H1 (cell line): ENCODE measurements at regions not wholly inside any gene's neighbourhood (a gene's known extent, or its start where the extent isn't known, plus 50 kb on each side); places are given as distances from the start of the nearest gene placed in this dataset.

Experiments used
- CTCF ChIA-PET: fragments of 300-600 bp; sonication (Branson Sonifier 250); formaldehyde crosslinking; loops from one replicate; lab custom pipeline; 2021; ENCODE audit not compliant: partially characterized antibody; lab: Charles Lee
- POLR2A ChIA-PET: fragments of 300-600 bp; sonication (Branson Sonifier 250); formaldehyde crosslinking; loops from one replicate; lab custom pipeline; 2021; ENCODE audit warnings: inconsistent platforms; ENCODE audit not compliant: partially characterized antibody; lab: Charles Lee
- DNase-seq, 2 experiments: peaks; one replicate each; pipeline versions ENCODE4 v3.0.0 to v3.0.0-alpha.2; 2010 to 2022; ENCODE audit warnings: low spot score in 2 of 2, low read depth in 1 of 2, mixed read lengths in 1 of 2
- FAIRE-seq: peaks from 2 replicates; lab custom pipeline; 2011; peaks lifted over from hg19 to GRCh38; lab: Jason Lieb, UNC
- H2AFZ ChIP-seq: 2 replicates; pipeline ENCODE4 v1.8.1; 2012; ENCODE audit warnings: low read length, inconsistent platforms
- H2AK5ac ChIP-seq: 2 replicates; pipeline ENCODE4 v1.6.1; 2013; ENCODE audit warnings: low read depth, low read length
- H2BK120ac ChIP-seq: replicated peaks from 2 replicates; pipeline ENCODE3; 2013; ENCODE audit warnings: low read depth, low read length, inconsistent platforms
- H2BK12ac ChIP-seq: 2 replicates; pipeline ENCODE4 v1.6.1; 2013; ENCODE audit warnings: low read depth, low read length
- H2BK15ac ChIP-seq: 2 replicates; pipeline ENCODE4 v1.6.1; 2013; ENCODE audit warnings: low read length
- H2BK20ac ChIP-seq: 2 replicates; pipeline ENCODE4 v1.6.1; 2013; ENCODE audit warnings: low read length
- H2BK5ac ChIP-seq: 2 replicates; pipeline ENCODE4 v1.6.1; 2013; ENCODE audit warnings: low read depth, low read length
- H3K14ac ChIP-seq: 2 replicates; pipeline ENCODE4 v1.6.1; 2013; ENCODE audit warnings: inconsistent platforms; ENCODE audit not compliant: insufficient read length
- H3K18ac ChIP-seq: 2 replicates; pipeline ENCODE4 v1.6.1; 2013; ENCODE audit warnings: low read length; ENCODE audit errors: extremely low read depth
- H3K23ac ChIP-seq: 2 replicates; pipeline ENCODE4 v1.6.1; 2013; ENCODE audit warnings: inconsistent platforms; ENCODE audit not compliant: insufficient read length
- H3K23me2 ChIP-seq: 2 replicates; pipeline ENCODE4 v1.6.1; 2013; ENCODE audit warnings: low read depth, low read length
- H3K27ac ChIP-seq: 2 replicates; pipeline ENCODE4 v1.6.1; 2011; ENCODE audit warnings: low read depth, low read length, inconsistent platforms
- H3K27me3 ChIP-seq, 4 experiments: replicated peaks in 1 of 4; 1 replicate in 1 of 4; 2 replicates in 3 of 4; pipeline versions ENCODE4 v1.6.1 to v1.8.1; 2011 to 2013; ENCODE audit warnings: low read length in 3 of 4, mild to moderate bottlenecking in 3 of 4, inconsistent platforms in 2 of 4, mixed read lengths in 2 of 4, moderate library complexity in 1 of 4; ENCODE audit not compliant: control insufficient read depth in 3 of 4, insufficient read depth in 3 of 4; ENCODE audit errors: extremely low read depth in 1 of 4
- H3K36me3 ChIP-seq, 4 experiments: 2 replicates each; pipeline versions ENCODE4 v1.6.1 to v1.8.1; 2011 to 2013; ENCODE audit warnings: mild to moderate bottlenecking in 4 of 4, low read length in 3 of 4, moderate library complexity in 2 of 4, control low read depth in 1 of 4, inconsistent platforms in 1 of 4; ENCODE audit not compliant: insufficient read depth in 4 of 4, control insufficient read depth in 2 of 4
- H3K4ac ChIP-seq: replicated peaks from 2 replicates; pipeline ENCODE3; 2013; ENCODE audit warnings: low read length, low read depth, mixed read lengths, inconsistent platforms; ENCODE audit not compliant: insufficient read length
- H3K4me1 ChIP-seq, 4 experiments: replicated peaks in 1 of 4; 1 replicate in 1 of 4; 2 replicates in 3 of 4; pipeline versions ENCODE4 v1.6.1 to v1.8.1; 2011 to 2013; ENCODE audit warnings: low read length in 3 of 4, inconsistent platforms in 2 of 4, mixed read lengths in 1 of 4; ENCODE audit not compliant: insufficient read depth in 4 of 4, control insufficient read depth in 3 of 4
- H3K4me2 ChIP-seq, 2 experiments: 2 replicates each; pipeline versions ENCODE4 v1.6.1 to v1.8.1; 2011 to 2013; ENCODE audit warnings: low read depth in 2 of 2, low read length in 2 of 2, control low read depth in 1 of 2, inconsistent platforms in 1 of 2, mild to moderate bottlenecking in 1 of 2; ENCODE audit not compliant: insufficient read depth in 1 of 2
- H3K4me3 ChIP-seq, 4 experiments: fragments of 200-600, 300-600 bp in 1 of 4; sonication (generic), shearing (Covaris generic), sonication (Bioruptor Twin) in 1 of 4; 2 replicates each; pipeline versions ENCODE4 v1.5.1 to v1.8.1; 2011 to 2016; ENCODE audit warnings: low read length in 4 of 4, low read depth in 3 of 4, control low read depth in 2 of 4, inconsistent platforms in 2 of 4, mild to moderate bottlenecking in 2 of 4, mixed read lengths in 1 of 4, moderate library complexity in 1 of 4; ENCODE audit not compliant: insufficient read depth in 2 of 4; ENCODE audit errors: extremely low read depth in 1 of 4
- H3K56ac ChIP-seq: replicated peaks from 2 replicates; pipeline ENCODE3; 2013; ENCODE audit warnings: low read depth, mild to moderate bottlenecking, mixed read lengths, low read length, inconsistent platforms; ENCODE audit not compliant: insufficient read length
- H3K79me1 ChIP-seq: 2 replicates; pipeline ENCODE4 v1.6.1; 2013; ENCODE audit warnings: low read depth, low read length, control low read depth
- H3K79me2 ChIP-seq, 2 experiments: 2 replicates each; pipeline versions ENCODE4 v1.6.1 to v1.8.1; 2012 to 2013; ENCODE audit warnings: low read length in 2 of 2, mild to moderate bottlenecking in 2 of 2, inconsistent platforms in 1 of 2; ENCODE audit not compliant: insufficient read depth in 2 of 2, control insufficient read depth in 1 of 2
- H3K9ac ChIP-seq, 4 experiments: replicated peaks in 1 of 4; 1 replicate in 1 of 4; 2 replicates in 3 of 4; pipeline versions ENCODE4 v1.6.1 to v1.8.1; 2011 to 2013; ENCODE audit warnings: low read depth in 3 of 4, low read length in 3 of 4, control low read depth in 2 of 4, mild to moderate bottlenecking in 2 of 4, moderate library complexity in 2 of 4, inconsistent platforms in 1 of 4; ENCODE audit errors: extremely low read depth in 1 of 4
- H3K9me3 ChIP-seq, 2 experiments: 2 replicates each; pipeline versions ENCODE4 v1.6.1 to v1.8.1; 2012 to 2013; ENCODE audit warnings: mild to moderate bottlenecking in 2 of 2, moderate library complexity in 2 of 2, control low read depth in 1 of 2, inconsistent platforms in 1 of 2, low read depth in 1 of 2, low read length in 1 of 2, mixed read lengths in 1 of 2; ENCODE audit not compliant: insufficient read depth in 2 of 2
- H4K20me1 ChIP-seq, 2 experiments: replicated peaks in 1 of 2; 2 replicates each; pipeline versions ENCODE3 to v1.8.1; 2011 to 2013; ENCODE audit warnings: inconsistent platforms in 2 of 2, low read length in 2 of 2, mild to moderate bottlenecking in 1 of 2; ENCODE audit not compliant: insufficient read depth in 2 of 2, control insufficient read depth in 1 of 2
- H4K5ac ChIP-seq: 2 replicates; pipeline ENCODE4 v1.6.1; 2013; ENCODE audit warnings: low read length, low read depth, mixed read lengths, inconsistent platforms; ENCODE audit not compliant: insufficient read length
- H4K8ac ChIP-seq: 2 replicates; pipeline ENCODE4 v1.8.0; 2013; ENCODE audit warnings: mild to moderate bottlenecking, moderate library complexity, low read length, inconsistent platforms; ENCODE audit not compliant: insufficient read depth; ENCODE audit errors: extremely low read depth
- H4K91ac ChIP-seq: replicated peaks from 2 replicates; pipeline ENCODE3; 2013; ENCODE audit warnings: low read length, mixed read lengths, inconsistent platforms; ENCODE audit not compliant: insufficient read length
- CBX5 ChIP-seq: fragments of 300-800, 300-1000 bp; sonication (generic); IDR thresholded peaks from 2 replicates; pipeline ENCODE4 v1.7.1; 2016; ENCODE audit warnings: antibody characterized with exemption, low read length, low read depth
- CTCF ChIP-seq, 3 experiments: IDR thresholded peaks; 1 replicate in 2 of 3; 2 replicates in 1 of 3; pipeline versions ENCODE4 v1.5.1 to v1.6.1; 2011; ENCODE audit warnings: low read length in 3 of 3, mild to moderate bottlenecking in 3 of 3, inconsistent platforms in 2 of 3, low read depth in 1 of 3, moderate library complexity in 1 of 3; ENCODE audit not compliant: insufficient read depth in 1 of 3; ENCODE audit errors: control extremely low read depth in 1 of 3
- RAD21 ChIP-seq, 2 experiments: IDR thresholded peaks in 1 of 2; conservative IDR thresholded peaks in 1 of 2; 2 replicates each; pipeline ENCODE4 v1.6.1; 2011; ENCODE audit warnings: low read depth in 2 of 2, low read length in 2 of 2, improper control_type of control experiment in 1 of 2, inconsistent platforms in 1 of 2, mild to moderate bottlenecking in 1 of 2, moderate library complexity in 1 of 2
- SP2 ChIP-seq: IDR thresholded peaks from 2 replicates; pipeline ENCODE4 v1.6.1; 2012; ENCODE audit warnings: mild to moderate bottlenecking, low read length, inconsistent platforms
- TEAD4 ChIP-seq: IDR thresholded peaks from 2 replicates; pipeline ENCODE4 v1.6.1; 2012; ENCODE audit warnings: low read depth, low read length, inconsistent platforms, mixed read lengths
- WGBS, 2 experiments: shearing (Covaris generic) in 1 of 2; methylation state at CpG; one replicate each; pipeline versions ENCODE4 v1.1.6 to v1.1.7; 2013 to 2015; ENCODE audit warnings: low lambda C conversion rate in 2 of 2, mixed read lengths in 2 of 2, inconsistent platforms in 1 of 2, low coverage in 1 of 2, missing lambda C conversion rate in 1 of 2; ENCODE audit not compliant: insufficient replicate concordance in 2 of 2, insufficient coverage in 1 of 2, insufficient read length in 1 of 2; ENCODE audit errors: extremely low coverage in 1 of 2, missing lambda C conversion rate in 1 of 2; 5-methylcytosine and 5-hydroxymethylcytosine counted together

- H2AK5ac ChIP-seq, result no peak overlapping the region
- H2BK20ac ChIP-seq, result 0 out of 2 replicates have a peak overlapping the region, but pooled peaks have one; percentile 56
- H4K91ac ChIP-seq, result no peak overlapping the region
- H3K4me3 ChIP-seq, result no peak overlapping the region
- WGBS, 2 experiments, result 90% methylated on average over 7 of the region's 7 CpGs; no CpG with 5 or more reads in 1 of the 2 experiments
- H2BK15ac ChIP-seq, result no peak overlapping the region
- TF ChIP-seq RAD21 (IDR thresholded peaks at IDR 0.05 in 1 of 2, conservative IDR thresholded peaks at IDR 0.05 in 1 of 2; ENCODE audit: low read depth in 2 of 2, low read length in 2 of 2), result peak; percentile 71 to 80
- no peak for TF ChIP-seq CBX5
- 0 out of 2 replicates have a peak, but pooled peaks have one; percentile 6 for TF ChIP-seq TEAD4
- TF ChIP-seq SP2, result no peak
- TF ChIP-seq CTCF (IDR thresholded peaks at IDR 0.05; ENCODE audit: control extremely low read depth in 1 of 3, insufficient read depth in 1 of 3, low read depth in 1 of 3, low read length in 3 of 3), result peak; percentile 53 to 70 (median 61)
- TF ChIP-seq, all 59 proteins: peak for 3
- ChIA-PET CTCF (interaction anchor here (0.5 to 3.0 kb wide), 18 partner anchors 9 to 720 kb away, joined by 3 to 20 read pairs (median 3); no protein-coding TSS in a partner anchor), POLR2A (interaction anchor here (0.7 kb wide), 1 partner anchor 451 kb away, joined by 3 read pairs; no protein-coding TSS in a partner anchor)
- Histone ChIP-seq H2BK5ac (no peak overlapping the region), H3K23me2 (no peaks in the 10 kb centered on the region; the same call in 1 of the 2 replicates), H3K9me3 (no peaks in the 10 kb centered on the region; a peak in 1 of 4 replicates), H3K4me2 (no peak overlapping the region), H3K27ac (no peak overlapping the region), H2BK120ac (no peak overlapping the region), H3K14ac (no peak overlapping the region), H2BK12ac (no peak overlapping the region; the same call in 1 of the 2 replicates), H3K23ac (no peak overlapping the region), H3K56ac (no peak overlapping the region), H4K8ac (no peak overlapping the region), H3K79me2 (no peaks in the 10 kb centered on the region), H3K9ac (no peak overlapping the region), H3K4ac (no peak overlapping the region), H3K36me3 (no peaks in the 10 kb centered on the region), H4K20me1 (no peaks in the 10 kb centered on the region), H3K79me1 (no peaks in the 10 kb centered on the region), H2AFZ (no peak overlapping the region), H3K18ac (no peak overlapping the region), H3K4me1 (no peaks in the 10 kb centered on the region), H4K5ac (no peak overlapping the region), H3K27me3 (no peaks in the 10 kb centered on the region)
- DNase-seq, result peak in 1 of 2 experiments; percentile 59
- no peak for FAIRE-seq
Measured at GRCh38 chr5:125227333-125228095, 481.1 kb upstream of the ZNF608 start.
